ENCODE measurements at regions not wholly inside any gene's neighbourhood (a gene's known extent, or its start where the extent isn't known, plus 50 kb on each side); places are given as distances from the start of the nearest gene placed in this dataset.

GRCh38 chr10:124320778-124321432 lies 97.8 kb downstream of the OAT start:
- ChIA-PET POLR2A (no interaction called here), CTCF (no interaction called here)
- Histone ChIP-seq H3K27ac (ENCODE audit: extremely low read depth, low read depth, low read length) (no peak overlapping the region), H3K9me3 (ENCODE audit: control insufficient read depth, insufficient read depth, low read depth, low read length) (no peaks in the 10 kb centered on the region), H3K4me1 (ENCODE audit: control insufficient read depth, insufficient read depth, low read length) (no peaks in the 10 kb centered on the region), H3K36me3 (ENCODE audit: control insufficient read depth in 2 of 2, insufficient read depth in 1 of 2, low read length in 2 of 2) (no peaks in the 10 kb centered on the region), H3K4me3 (ENCODE audit: low read depth, low read length) (no peak overlapping the region)
- no peak for TF ChIP-seq IKZF3 (tag by site-specific recombination; IDR thresholded peaks at IDR 0.05)
- no peak for TF ChIP-seq ZNF571 (tag by site-specific recombination; IDR thresholded peaks at IDR 0.05)
- TF ChIP-seq HOXD13 (CRISPR knock-in tag; IDR thresholded peaks at IDR 0.05; ENCODE audit: borderline replicate concordance) = no peak
- TF ChIP-seq MEIS1 (CRISPR knock-in tag; IDR thresholded peaks at IDR 0.05; ENCODE audit: borderline replicate concordance) = no peak
- no peak for TF ChIP-seq ZNF239 (tag by site-specific recombination; IDR thresholded peaks at IDR 0.05)
- no peak for TF ChIP-seq ZNF555 (tag by site-specific recombination; conservative IDR thresholded peaks at IDR 0.05)
- no peak for TF ChIP-seq REST (tag by site-specific recombination; IDR thresholded peaks at IDR 0.05)
- no peak for TF ChIP-seq ZNF18 (tag by site-specific recombination; IDR thresholded peaks at IDR 0.05)
- no peak for TF ChIP-seq ZNF660 (tag by site-specific recombination; IDR thresholded peaks at IDR 0.05)
- TF ChIP-seq ZFP69B (tag by site-specific recombination; IDR thresholded peaks at IDR 0.05) = no peak
- no peak for TF ChIP-seq ZNF792 (tag by site-specific recombination; IDR thresholded peaks at IDR 0.05)
- TF ChIP-seq ZSCAN5A (tag by site-specific recombination; IDR thresholded peaks at IDR 0.05) = no peak
- TF ChIP-seq ZBTB49 (tag by site-specific recombination; IDR thresholded peaks at IDR 0.05; ENCODE audit: low read depth) = no peak
- no peak for TF ChIP-seq GLI2 (tag by site-specific recombination; IDR thresholded peaks at IDR 0.05; ENCODE audit: borderline replicate concordance, low read depth)
- no peak for TF ChIP-seq GFI1B (tag by site-specific recombination; IDR thresholded peaks at IDR 0.05)
- no peak for TF ChIP-seq ZNF670 (tag by site-specific recombination; IDR thresholded peaks at IDR 0.05; ENCODE audit: low read depth)
- no peak for TF ChIP-seq ZNF704 (tag by site-specific recombination; IDR thresholded peaks at IDR 0.05)
- TF ChIP-seq ZNF132 (tag by site-specific recombination; IDR thresholded peaks at IDR 0.05; ENCODE audit: borderline replicate concordance) = no peak

Data from HEK293 (cell line).